Effector memory CD8-positive, alpha-beta T cell (primary cell): ENCODE measurements at regions not wholly inside any gene's neighbourhood (a gene's known extent, or its start where the extent isn't known, plus 50 kb on each side); places are given as distances from the start of the nearest gene placed in this dataset.
"Not testable (repeated sequence)": the region's sequence is repeated elsewhere in the genome, so short reads cannot be mapped to it uniquely, and the experiment has no call there.

Experiments used
- ATAC-seq: fragments of 150-1000 bp; cut with Tn5 transposase; replicated peaks from 2 replicates; pipeline ENCODE4 v1.10.0; 2021; ENCODE audit warnings: mild to moderate bottlenecking, moderate library complexity
- DNase-seq, 3 experiments: peaks; one replicate each; pipeline ENCODE4 v3.0.0; 2021
- H3K27ac Mint-ChIP-seq, 2 donors: one replicate each; pipeline ENCODE4 v1.8.0; 2022; ENCODE audit warnings: mild to moderate bottlenecking in 2 of 2, mixed read lengths in 2 of 2, moderate library complexity in 2 of 2
- H3K27me3 Mint-ChIP-seq, 2 donors: one replicate each; pipeline ENCODE4 v1.8.0; 2022; ENCODE audit warnings: mixed read lengths in 2 of 2
- H3K36me3 Mint-ChIP-seq: one replicate; pipeline ENCODE4 v1.8.0; 2022; ENCODE audit warnings: mild to moderate bottlenecking, moderate library complexity, mixed read lengths; ENCODE audit not compliant: insufficient read depth
- H3K4me1 Mint-ChIP-seq, 2 donors: one replicate each; pipeline ENCODE4 v1.8.0; 2022; ENCODE audit warnings: low read depth in 2 of 2, mixed read lengths in 2 of 2
- H3K4me3 Mint-ChIP-seq, 2 donors: one replicate each; pipeline ENCODE4 v1.8.0; 2022; ENCODE audit warnings: mild to moderate bottlenecking in 2 of 2, mixed read lengths in 2 of 2, moderate library complexity in 2 of 2
- H3K9me3 Mint-ChIP-seq, 2 donors: one replicate each; pipeline ENCODE4 v1.8.0; 2022; ENCODE audit warnings: mixed read lengths in 2 of 2

GRCh38 chr11:98059488-98059887, 961.3 kb upstream of the CNTN5 start:
- Mint-ChIP-seq H3K9me3 (peaks cover 4 to 11% of the 10 kb centered on the region in 2 donors), H3K27ac (no peak overlapping the region), H3K27me3 (no peaks in the 10 kb centered on the region), H3K4me3 (no peak overlapping the region), H3K4me1 (no peaks in the 10 kb centered on the region), H3K36me3 (no peaks in the 10 kb centered on the region)
- no peak for DNase-seq
- ATAC-seq: no peak

GRCh38 chr11:98060759-98061158, 960.0 kb upstream of the CNTN5 start:
- Mint-ChIP-seq H3K4me1 (no peaks in the 10 kb centered on the region), H3K36me3 (no peaks in the 10 kb centered on the region), H3K9me3 (peaks cover 4 to 14% of the 10 kb centered on the region in 2 donors), H3K4me3 (no peak overlapping the region), H3K27me3 (no peaks in the 10 kb centered on the region), H3K27ac (no peak overlapping the region)
- DNase-seq: no peak
- no peak for ATAC-seq

- Mint-ChIP-seq H3K27ac (no peak overlapping the region), H3K4me1 (no peaks in the 10 kb centered on the region), H3K36me3 (no peaks in the 10 kb centered on the region), H3K27me3 (no peaks in the 10 kb centered on the region), H3K9me3 (peaks cover 8 to 21% of the 10 kb centered on the region in 2 donors), H3K4me3 (no peak overlapping the region)
- ATAC-seq: no peak
- DNase-seq: no peak
Measured at GRCh38 chr11:98061858-98062257, 958.9 kb upstream of the CNTN5 start.

GRCh38 chr11:98062714-98063113, 958.0 kb upstream of the CNTN5 start:
- Mint-ChIP-seq H3K9me3 (peaks cover 8 to 21% of the 10 kb centered on the region in 2 donors), H3K4me3 (no peak overlapping the region), H3K4me1 (no peaks in the 10 kb centered on the region), H3K27me3 (no peaks in the 10 kb centered on the region), H3K36me3 (no peaks in the 10 kb centered on the region), H3K27ac (no peak overlapping the region)
- no peak for ATAC-seq
- no peak for DNase-seq

- H3K4me3 Mint-ChIP-seq: no peak overlapping the region
- ATAC-seq (no peak), DNase-seq (no peak)
- no peaks in the 10 kb centered on the region for H3K27me3 Mint-ChIP-seq
- H3K27ac Mint-ChIP-seq: no peak overlapping the region
- H3K4me1 Mint-ChIP-seq: no peaks in the 10 kb centered on the region
- peaks cover 5 to 10% of the 10 kb centered on the region in 2 donors for H3K9me3 Mint-ChIP-seq
- H3K36me3 Mint-ChIP-seq: no peaks in the 10 kb centered on the region
Measured at GRCh38 chr11:98068251-98068650, 952.5 kb upstream of the CNTN5 start.

GRCh38 chr11:98069147-98069546, 951.6 kb upstream of the CNTN5 start:
- H3K4me3 Mint-ChIP-seq, DNase-seq, H3K27me3 Mint-ChIP-seq, H3K27ac Mint-ChIP-seq, H3K4me1 Mint-ChIP-seq, ATAC-seq, H3K36me3 Mint-ChIP-seq: not testable (repeated sequence)
- H3K9me3 Mint-ChIP-seq: peaks cover 4 to 10% of the 10 kb centered on the region in 2 donors

- DNase-seq (no peak), ATAC-seq (no peak)
- no peak overlapping the region for H3K4me3 Mint-ChIP-seq
- no peaks in the 10 kb centered on the region for H3K36me3 Mint-ChIP-seq
- no peak overlapping the region for H3K27ac Mint-ChIP-seq
- H3K4me1 Mint-ChIP-seq: no peaks in the 10 kb centered on the region
- peaks cover 6 to 10% of the 10 kb centered on the region in 2 donors for H3K9me3 Mint-ChIP-seq
- H3K27me3 Mint-ChIP-seq: no peaks in the 10 kb centered on the region
Measured at GRCh38 chr11:98069861-98070260, 950.9 kb upstream of the CNTN5 start.

- ATAC-seq: no peak
- Mint-ChIP-seq H3K36me3 (no peaks in the 10 kb centered on the region), H3K9me3 (peaks cover 5 to 6% of the 10 kb centered on the region in 2 donors), H3K4me1 (no peaks in the 10 kb centered on the region), H3K27ac (no peak overlapping the region), H3K27me3 (no peaks in the 10 kb centered on the region), H3K4me3 (no peak overlapping the region)
- DNase-seq: no peak
Measured at GRCh38 chr11:98090861-98091505, 929.8 kb upstream of the CNTN5 start.

- Mint-ChIP-seq H3K9me3 (peaks cover 12 to 18% of the 10 kb centered on the region in 2 donors), H3K4me1 (no peaks in the 10 kb centered on the region), H3K36me3 (no peaks in the 10 kb centered on the region), H3K4me3 (no peak overlapping the region), H3K27ac (no peak overlapping the region), H3K27me3 (no peaks in the 10 kb centered on the region)
- DNase-seq (no peak), ATAC-seq (no peak)
Measured at GRCh38 chr11:98099371-98099770, 921.4 kb upstream of the CNTN5 start.

- Mint-ChIP-seq H3K27me3 (no peaks in the 10 kb centered on the region), H3K36me3 (no peaks in the 10 kb centered on the region), H3K4me1 (no peaks in the 10 kb centered on the region), H3K4me3 (no peak overlapping the region), H3K27ac (no peak overlapping the region), H3K9me3 (peaks cover 11 to 18% of the 10 kb centered on the region in 2 donors)
- DNase-seq: no peak
- ATAC-seq: no peak
Measured at GRCh38 chr11:98100689-98101088, 920.1 kb upstream of the CNTN5 start.

- no peaks in the 10 kb centered on the region for H3K4me1 Mint-ChIP-seq
- no peak overlapping the region for H3K27ac Mint-ChIP-seq
- H3K9me3 Mint-ChIP-seq: peaks cover 9 to 18% of the 10 kb centered on the region in 2 donors
- no peaks in the 10 kb centered on the region for H3K27me3 Mint-ChIP-seq
- no peak for DNase-seq
- no peak overlapping the region for H3K4me3 Mint-ChIP-seq
- H3K36me3 Mint-ChIP-seq: no peaks in the 10 kb centered on the region
- ATAC-seq: no peak
Measured at GRCh38 chr11:98101329-98101728, 919.4 kb upstream of the CNTN5 start.

- ATAC-seq (no peak), DNase-seq (no peak)
- Mint-ChIP-seq H3K9me3 (peaks cover 4 to 8% of the 10 kb centered on the region in 2 donors), H3K4me1 (no peaks in the 10 kb centered on the region), H3K27ac (no peak overlapping the region), H3K4me3 (no peak overlapping the region), H3K27me3 (no peaks in the 10 kb centered on the region), H3K36me3 (no peaks in the 10 kb centered on the region)
Measured at GRCh38 chr11:98104249-98104648, 916.5 kb upstream of the CNTN5 start.

GRCh38 chr11:98107736-98108135, 913.0 kb upstream of the CNTN5 start:
- H3K4me3 Mint-ChIP-seq: no peak overlapping the region
- DNase-seq: no peak
- H3K27me3 Mint-ChIP-seq: no peaks in the 10 kb centered on the region
- no peak overlapping the region for H3K27ac Mint-ChIP-seq
- H3K4me1 Mint-ChIP-seq: no peaks in the 10 kb centered on the region
- peaks cover 0 to 3% of the 10 kb centered on the region in 2 donors for H3K9me3 Mint-ChIP-seq
- H3K36me3 Mint-ChIP-seq: no peaks in the 10 kb centered on the region
- no peak for ATAC-seq

- Mint-ChIP-seq H3K27me3 (no peaks in the 10 kb centered on the region), H3K4me1 (no peaks in the 10 kb centered on the region), H3K9me3 (peaks cover 0 to 3% of the 10 kb centered on the region in 2 donors), H3K4me3 (no peak overlapping the region), H3K27ac (no peak overlapping the region), H3K36me3 (no peaks in the 10 kb centered on the region)
- DNase-seq (no peak), ATAC-seq (no peak)
Measured at GRCh38 chr11:98110030-98110429, 910.7 kb upstream of the CNTN5 start.
